Dedifferentiated amniotic fluid mesenchymal stem cell (primary cell): ENCODE measurements at regions not wholly inside any gene's neighbourhood (a gene's known extent, or its start where the extent isn't known, plus 50 kb on each side); places are given as distances from the start of the nearest gene placed in this dataset.

Experiments used
- DNase-seq: peaks from one replicate; pipeline ENCODE4 v3.0.0-alpha.2; 2016; ENCODE audit errors: extremely low spot score

DNA sequence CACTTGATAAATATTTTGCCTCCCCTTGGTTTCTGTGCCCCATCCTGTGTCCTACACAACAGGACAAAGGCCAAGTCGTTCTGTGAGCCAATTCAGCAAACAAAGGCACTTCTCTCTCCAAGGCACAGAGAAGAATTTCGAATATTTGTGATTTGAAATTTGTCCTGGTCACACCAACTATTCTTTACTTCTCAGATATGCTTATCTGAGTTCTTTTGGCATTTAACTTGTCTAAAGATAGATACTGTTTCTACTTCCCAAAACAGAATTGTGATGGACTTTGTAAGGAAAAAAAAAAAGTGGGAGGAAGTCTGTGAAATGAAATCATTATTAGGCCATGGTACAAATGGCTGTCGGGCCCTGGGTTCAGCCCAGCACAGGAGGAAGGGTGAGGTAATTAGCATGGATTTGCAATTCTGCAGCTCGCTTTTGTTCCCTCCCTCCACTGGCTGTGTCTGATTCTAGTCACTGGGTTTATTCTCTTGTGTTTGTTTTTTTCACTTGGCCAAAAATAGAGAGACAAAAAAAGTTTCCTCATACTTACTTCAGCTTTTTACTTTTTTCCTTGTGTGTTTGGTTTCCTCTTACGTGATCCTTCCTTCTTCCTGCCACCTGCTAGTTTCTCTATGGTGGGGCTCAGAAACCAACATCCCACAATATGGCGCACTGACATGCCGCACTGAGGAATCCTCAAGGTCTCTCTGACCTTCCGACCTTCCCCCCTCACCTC lies 108.2 kb upstream of the MKLN1 start:
- no peak for DNase-seq

DNA sequence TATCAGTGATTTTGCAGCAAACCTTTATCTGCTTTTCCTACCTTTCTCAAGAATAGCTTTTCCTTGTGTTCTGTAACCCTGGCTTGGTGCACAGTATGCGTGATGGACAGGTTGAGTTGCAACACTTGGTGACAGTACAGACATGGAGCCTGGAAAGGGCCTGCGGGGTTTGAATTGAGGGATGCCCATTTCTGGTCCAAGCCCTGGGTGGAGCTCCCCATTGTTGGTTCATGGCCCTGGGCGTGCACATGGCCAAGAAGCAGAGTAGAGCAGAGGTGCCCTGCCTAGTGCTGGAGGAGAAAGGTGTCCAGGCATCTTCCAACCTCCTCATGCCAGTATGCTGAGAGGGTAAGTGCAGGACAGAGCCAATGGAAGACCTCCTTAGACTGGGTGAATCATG lies 106.6 kb upstream of the MKLN1 start:
- no peak for DNase-seq

DNA sequence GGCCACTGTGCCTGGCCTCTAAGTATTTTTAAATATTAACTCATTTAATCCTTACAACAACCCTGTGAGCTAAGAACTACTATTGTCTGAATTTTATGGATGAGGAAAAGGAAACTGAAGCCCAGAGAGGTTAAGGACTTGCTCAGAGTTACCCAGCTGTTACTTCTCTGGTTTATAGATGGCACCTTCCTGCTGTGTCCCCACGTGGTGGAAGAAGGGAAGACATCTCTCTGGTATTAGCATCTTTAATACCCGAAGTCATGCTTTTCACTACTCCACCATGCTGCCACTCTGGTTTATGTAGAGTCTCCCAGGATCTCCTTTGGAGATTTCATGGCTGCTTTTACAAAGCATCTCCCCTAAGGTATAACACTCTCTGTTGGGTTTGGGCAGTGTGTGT lies 105.5 kb upstream of the MKLN1 start:
- no peak for DNase-seq

DNA sequence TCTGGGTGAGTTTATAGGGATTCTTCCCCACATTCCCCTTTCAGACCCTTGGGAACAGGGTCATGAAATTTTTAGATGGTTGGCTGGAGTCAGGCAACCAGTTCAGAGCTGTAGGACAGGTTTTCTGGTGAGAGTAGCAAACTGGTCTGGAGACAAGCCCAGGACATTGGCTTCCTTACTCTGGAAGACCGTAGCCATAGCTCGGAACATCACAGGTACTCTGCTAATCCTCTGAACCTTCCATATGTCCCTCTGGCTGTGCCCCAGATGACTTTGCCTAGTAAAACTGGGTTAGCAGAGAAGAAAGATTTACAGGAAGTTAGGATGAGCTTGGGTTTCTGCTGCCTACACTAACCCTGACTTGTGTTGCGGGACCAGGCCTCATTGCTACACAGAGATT lies 104.5 kb upstream of the MKLN1 start:
- no peak for DNase-seq

DNA sequence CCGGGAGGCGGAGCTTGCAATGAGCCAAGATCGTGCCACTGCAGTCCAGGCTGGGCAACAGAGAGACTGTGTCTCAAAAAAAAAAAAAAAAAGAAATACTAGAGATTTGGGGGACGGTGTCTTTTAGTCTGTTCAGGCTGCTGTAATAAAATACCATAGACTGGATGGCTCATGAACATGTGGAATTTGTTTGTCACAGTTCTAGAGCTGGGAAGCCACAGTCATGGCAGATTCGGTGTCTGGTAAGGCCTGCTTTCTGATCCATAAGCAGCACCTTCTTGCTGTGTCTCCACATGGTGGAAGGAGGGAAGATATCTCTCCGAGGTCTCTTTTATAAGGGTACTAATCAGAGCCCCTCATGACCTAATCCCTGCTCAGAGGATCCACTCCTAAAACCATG lies 102.7 kb upstream of the MKLN1 start:
- DNase-seq, result no peak

DNA sequence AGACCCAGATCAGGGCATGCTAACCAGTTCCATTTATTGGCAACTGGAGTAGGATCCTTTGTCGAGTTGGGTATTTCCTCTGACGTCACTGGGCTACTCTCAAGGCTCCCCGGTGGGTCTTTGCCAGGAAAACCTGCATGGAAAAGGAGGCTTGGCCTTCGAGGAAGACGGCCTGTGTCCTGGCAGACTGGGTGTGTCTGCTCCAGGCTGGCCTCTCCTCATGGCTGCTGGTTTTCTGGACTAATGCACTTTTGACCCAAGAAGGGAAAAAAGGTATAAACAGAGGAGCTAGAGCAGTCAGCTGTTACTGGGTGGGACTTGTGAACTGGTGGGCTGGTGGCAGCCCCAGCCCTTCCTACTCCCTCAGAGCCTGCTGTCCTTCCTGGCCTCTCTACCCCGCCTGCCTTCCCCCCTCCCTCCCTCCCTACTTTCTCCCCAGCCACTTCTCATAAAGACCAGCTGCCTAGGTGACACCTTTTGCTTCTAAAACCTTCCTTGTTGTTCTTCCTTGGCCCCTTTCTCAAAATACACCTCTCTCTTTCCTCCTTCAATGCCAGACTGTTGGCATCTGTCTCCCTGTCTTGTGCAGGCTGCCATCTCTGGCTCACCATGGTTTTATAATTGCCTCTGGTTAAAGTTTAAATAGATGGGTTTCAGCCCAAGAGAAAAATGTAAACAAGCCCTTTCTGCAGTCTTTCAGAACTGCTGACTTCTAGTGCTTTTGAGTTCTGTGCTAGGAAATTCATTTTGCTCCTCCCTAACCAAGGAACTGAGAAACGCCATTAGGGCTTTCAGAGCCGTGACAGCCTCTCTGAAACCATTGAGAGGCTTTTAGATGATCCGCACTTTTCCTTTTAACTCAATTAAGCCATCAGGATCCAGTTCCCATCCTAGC lies 101.8 kb upstream of the MKLN1 start:
- peak; percentile 44 for DNase-seq

DNA sequence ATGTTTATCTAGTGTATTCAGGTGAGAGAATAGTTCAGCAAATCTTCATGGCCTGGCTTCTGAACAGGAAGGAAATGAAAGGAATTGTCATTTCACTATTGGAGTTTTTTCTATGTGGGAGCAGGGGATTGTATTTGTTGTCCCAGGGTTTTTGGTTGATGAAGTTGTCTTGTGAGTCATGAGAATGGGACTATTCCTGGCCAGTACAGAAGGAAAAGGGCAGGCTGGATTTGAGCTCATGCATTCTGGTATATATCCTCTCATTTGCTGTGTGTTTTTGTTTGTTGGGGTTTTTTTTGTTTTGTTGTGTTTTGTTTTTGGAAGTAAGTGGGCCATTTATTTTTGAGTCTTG lies 101.2 kb upstream of the MKLN1 start:
- no peak for DNase-seq

DNA sequence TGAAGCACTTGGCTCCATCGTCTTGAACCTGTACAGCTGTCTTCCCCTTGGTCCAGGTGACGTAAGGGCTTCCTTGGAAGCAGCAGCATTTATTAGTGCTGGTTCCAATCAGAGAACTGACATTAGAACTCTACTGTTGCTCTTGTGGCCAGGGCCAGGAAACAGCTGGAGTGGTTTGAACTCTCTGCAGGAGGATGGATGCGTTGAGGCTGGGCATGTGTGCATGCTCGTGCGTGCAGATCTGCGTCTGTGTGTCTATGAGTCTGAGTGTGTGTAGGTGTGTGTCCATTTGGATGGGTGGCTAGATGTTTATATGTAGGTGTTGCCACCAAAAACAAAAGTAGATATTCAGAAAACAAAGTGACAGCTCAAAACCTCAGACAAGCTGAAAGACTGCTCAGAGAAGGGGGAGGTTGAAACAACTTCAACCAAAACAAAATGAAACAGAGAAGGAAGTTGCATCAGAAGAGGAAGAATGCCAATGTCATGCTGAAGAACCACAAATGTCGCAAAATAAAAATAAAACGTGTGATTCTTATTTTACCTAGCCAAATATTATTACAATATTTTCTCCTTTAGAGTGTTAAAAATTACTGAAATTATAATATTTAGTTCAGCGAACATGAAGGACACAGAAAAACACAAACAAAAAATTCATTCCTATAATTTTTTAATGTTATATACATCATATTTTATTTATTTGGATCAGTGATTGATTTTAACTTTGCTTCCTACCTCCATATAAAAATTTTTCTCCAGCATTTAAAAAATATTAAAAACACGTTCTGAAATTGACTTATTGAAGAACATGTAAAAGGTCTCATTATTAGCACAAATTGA lies 96.1 kb upstream of the MKLN1 start:
- DNase-seq, result peak; percentile 22

DNA sequence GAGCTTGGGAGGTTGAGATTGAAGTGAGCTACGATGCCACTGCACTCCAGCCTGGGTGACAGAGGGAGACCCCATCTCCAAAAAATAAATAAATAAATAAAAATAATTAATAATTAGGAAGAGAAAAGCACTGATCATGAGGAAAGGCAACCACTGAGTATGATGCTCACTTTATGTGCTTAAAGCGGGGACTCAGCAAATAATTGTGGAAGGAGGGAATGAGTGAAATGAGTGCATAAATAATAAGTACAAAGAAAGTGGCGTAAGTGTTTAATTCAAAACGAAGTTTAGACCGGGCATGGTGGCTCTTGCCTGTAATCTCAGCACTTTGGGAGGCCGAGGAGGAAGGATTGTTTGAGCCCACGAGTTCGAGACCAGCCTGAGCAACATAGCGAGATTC lies 94.9 kb upstream of the MKLN1 start:
- no peak for DNase-seq

DNA sequence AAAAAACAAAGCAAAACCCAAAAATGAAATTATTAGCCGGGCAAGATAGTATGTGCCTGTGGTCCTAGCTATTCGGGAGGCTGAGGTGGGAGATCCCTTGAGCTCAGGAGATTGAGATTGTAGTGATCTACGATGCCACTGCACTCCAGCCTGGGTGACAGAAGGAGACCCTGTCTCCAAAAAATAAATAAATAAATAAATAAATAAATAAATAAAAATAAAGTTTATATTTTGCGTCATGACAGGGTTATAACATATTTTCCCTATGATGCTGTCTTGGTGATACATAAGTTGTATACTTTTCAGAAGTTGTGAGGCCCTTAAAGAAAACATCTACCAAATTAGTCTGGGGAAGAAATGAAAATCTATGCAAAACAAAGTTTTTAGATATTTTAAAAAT lies 94.5 kb upstream of the MKLN1 start:
- DNase-seq, result no peak

DNA sequence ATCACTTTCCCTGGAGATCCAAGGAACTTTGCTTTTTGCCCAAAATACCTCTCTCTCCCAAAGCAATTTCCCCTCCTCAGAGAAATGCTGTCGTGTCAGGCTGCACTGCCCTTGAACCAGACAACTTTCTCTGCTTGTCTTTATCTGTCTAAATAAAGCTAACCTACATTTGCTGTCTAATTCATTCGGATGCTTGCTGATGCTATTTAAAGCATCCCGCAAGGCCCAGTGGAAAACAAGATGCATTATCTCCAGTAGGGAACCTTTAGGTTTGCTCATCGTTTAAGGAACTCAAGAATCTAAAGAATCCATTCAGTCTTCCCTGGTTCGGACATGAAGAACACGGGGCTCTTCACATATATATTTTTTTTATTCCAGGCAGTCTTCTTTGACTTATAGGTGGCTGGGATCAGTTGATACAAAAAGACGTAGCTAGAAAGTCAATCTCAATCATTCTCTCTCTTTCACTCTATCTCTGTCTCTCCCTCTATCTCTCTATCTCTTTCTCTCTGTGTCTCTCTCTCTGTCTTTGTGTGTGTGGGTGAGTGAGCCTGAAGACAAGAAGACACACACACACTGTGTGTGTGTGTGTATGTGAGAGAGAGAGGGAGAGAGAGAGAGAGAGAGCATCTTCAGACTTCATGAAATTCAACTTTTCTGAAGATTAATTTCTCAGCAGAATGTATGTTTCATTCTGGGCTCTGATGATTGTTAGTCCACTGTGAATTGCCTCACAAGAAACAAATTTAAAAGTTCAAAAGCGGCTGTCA lies 92.8 kb upstream of the MKLN1 start:
- no peak for DNase-seq

DNA sequence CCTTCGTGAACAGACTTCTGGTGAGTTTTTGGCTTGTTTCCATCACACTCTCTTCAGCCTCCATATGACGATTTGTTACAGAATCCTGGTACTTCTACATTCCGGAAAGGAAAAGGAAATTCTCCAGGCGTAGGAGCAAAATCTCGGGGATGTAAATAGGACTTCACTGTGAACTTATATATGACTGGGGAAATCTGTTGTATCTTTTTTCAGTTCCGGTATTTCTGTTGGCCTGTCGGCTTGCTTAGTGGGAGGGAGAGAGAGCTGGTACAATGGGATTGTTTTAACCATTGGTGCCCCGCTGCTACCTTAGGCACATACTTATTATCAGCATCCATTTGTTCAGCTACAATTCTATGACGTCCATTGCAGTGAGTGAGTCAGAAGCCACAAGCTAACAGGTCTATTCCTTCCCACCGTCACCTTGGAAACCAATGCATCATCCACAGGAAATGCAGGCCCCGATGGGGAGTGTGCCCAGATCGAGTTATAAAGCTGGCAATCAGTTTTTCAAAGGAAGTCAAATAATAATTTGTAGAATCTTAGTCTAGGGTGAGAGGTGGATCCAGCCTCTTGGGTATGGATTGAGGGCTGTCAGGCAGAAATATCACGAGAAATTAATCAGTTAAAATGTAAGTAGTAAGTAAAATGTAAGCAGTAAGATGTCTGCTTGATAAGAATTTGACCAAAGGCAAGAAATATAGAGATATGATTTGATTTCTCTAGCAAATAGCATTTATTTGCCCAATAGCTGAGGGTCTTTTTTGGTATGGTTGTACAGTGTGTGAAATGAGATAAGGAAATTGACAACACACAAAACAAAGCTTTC lies 92.0 kb upstream of the MKLN1 start:
- peak; percentile 86 for DNase-seq

DNA sequence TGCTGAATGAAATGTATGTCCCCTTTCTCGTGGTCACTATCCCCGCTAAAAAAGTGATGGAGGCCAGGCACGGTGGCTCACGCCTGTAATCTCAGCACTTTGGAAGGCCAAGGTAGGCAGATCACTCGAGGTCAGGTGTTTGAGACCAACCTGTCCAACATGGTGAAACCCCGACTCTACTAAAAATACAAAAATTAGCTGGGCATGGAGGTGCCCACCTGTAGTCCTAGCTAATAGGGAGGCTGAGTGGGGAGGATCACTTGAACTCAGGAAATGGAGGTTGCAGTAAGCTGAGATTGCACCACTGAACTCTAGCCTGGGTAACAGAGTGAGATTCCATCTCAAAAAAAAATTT lies 91.4 kb upstream of the MKLN1 start:
- no peak for DNase-seq

DNA sequence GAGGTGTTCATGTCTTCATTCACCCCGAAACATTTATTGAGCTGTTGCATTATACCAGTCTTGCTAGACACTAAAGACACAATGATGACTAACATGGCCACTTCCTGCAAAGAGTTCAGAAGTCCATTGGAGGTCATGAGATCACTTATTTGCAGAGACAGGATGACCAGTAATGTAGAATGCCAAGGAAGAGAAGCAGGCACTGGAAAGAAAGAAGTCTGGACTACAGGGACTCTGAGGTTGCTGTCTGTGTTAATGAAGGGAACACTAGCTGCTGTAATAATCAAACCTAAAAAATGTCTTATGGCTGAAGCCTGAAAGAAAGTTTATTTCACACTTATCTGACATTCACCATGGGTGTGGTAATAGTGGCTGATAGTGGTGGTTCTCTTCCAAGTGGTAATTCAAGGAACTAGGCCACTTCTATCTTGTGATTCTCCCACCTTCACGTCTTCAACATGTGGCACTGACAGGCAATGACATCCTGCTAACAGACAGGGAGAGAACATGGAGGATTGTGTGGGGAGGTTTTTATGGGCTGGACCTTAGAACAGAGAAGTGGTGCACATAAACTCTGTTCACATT lies 89.2 kb upstream of the MKLN1 start:
- DNase-seq, result no peak

DNA sequence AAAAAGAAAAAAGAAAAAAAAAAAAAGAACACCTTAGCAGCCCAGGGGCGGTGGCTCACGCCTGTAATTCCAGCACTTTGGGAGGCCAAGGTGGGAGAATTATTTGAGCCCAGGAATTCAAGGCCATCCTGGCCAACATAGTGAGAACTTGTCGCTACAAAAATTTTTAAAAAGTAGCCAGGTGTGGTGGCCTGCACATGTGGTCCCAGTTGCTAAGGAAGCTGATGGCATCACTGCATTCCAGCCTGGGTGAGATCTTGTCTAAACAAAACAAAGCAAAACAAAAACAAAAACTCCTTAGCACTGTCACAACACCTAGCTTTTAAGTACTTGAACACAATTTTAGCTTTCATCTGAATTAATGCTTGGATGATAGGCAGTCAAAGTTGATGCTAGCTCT lies 86.3 kb upstream of the MKLN1 start:
- no peak for DNase-seq

DNA sequence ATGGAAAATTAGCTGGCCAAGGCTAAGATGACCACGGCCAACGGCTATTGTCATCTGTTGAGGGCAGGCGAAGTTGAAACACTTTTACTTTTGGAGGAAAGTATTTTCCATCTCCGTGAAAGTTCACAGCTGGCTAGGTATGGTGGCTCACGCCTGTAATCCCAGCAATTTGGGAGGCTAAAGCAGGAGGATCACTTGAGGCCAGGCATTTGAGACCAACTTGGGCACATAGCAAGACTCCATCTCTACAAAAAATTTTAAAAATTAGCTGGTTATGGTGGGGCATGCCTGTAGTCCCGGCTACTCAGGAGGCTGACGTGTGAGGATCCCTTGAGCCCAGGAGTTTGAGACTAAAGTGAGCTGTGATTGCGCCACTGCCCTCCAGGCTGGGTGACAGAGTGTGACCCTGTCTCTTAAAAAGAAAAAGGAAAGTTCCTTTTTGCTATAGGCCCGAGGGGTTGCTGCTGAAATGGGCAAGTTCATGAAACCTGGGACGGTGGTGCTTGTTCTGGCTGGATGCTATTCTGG lies 85.5 kb upstream of the MKLN1 start:
- no peak for DNase-seq

DNA sequence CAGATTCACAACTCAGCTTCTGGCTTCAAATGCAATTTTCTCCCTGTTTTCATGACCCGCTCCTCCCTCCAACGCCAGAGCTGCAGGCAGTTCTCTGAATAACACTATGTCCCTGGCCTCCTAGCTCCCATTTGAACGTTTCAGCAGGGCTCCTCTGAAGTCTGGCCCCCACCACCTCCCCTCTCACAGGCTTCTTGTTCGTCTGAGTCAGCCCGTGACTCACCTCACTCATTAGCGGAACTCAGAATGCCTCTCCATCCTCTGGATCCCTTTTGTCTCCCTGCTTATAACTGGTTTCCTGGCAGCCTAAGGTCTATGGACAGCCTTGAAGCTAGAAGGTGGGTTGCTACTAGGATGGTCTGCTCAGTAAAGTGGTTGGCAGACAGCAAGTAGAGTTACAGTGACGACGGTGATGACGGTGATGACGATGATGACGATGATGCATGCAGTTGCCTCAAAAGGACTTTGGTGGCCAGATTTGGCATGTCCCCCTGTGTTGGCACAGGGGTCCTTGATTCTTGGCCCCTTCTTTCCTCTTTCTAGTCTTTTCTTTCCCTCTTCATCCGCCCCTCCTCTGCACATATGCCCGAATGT lies 83.3 kb upstream of the MKLN1 start:
- DNase-seq, result peak; percentile 76

DNA sequence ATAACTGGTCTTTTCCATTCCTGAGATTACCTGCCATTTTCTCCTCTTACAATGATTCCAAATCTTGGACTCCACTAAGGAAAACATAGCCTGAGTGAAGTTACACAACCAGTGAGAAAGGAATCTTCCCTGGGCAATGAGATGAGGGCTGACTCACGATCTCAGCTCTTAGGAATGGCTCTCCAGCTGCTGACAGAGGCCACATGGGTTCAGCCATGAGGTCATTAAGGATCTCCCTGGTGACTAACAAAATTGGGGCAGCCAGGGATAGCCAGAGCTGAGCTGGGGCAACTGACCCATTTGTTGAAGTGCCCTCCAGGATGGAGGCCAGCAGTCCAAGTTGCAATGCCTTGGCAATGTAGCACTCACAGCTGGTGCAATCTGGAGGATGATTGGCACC lies 78.7 kb upstream of the MKLN1 start:
- DNase-seq, result peak; percentile 96

DNA sequence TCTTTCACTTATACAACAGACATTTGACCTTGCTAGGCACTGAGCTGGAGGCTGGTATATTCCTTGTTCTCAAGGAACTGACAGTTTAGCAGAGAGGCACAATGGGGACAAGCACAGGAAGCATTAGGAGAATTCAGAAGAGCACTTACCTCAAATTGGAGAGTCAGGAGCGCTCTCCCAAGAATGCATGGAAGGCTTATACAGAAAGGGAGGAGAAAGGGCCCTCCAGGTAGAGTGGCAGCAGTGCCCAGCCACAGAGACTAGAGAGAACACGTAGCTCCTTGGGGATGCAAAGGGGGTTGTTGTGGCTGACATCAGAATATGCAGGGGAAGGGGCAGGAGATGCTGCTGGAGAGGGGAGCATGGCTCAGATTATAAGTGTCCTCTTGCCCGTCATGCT lies 78.2 kb upstream of the MKLN1 start:
- DNase-seq, result no peak

DNA sequence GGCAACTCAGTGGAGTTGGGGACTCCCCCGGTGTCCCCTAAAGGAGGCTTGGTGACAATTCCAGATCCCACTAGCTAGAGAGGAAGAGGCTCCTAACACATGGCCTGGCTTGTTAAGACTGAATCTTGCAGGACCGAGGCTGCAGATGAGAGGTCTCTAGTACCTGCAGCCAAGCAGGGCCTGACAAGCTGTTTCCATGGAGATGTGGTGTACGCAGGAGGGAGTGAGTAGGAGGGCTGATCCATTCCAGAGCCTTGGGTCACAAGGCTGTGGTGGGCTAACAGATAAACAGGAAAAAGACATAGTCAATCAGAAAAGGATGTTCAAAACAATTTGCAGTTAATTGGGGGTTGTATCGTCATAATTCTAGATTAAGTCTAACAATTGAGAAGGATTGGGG lies 77.3 kb upstream of the MKLN1 start:
- DNase-seq, result no peak
